GM12892 (cell line): ENCODE measurements at regions not wholly inside any gene's neighbourhood (a gene's known extent, or its start where the extent isn't known, plus 50 kb on each side); places are given as distances from the start of the nearest gene placed in this dataset.

Source experiments
- POLR2A ChIP-seq: IDR thresholded peaks from 2 replicates; pipeline ENCODE4 v1.6.1; 2011; ENCODE audit warnings: low read depth, low read length, control low read depth
- TAF1 ChIP-seq: IDR thresholded peaks from 2 replicates; pipeline ENCODE4 v1.6.1; 2011; ENCODE audit warnings: low read depth, mild to moderate bottlenecking, control low read depth, low read length, borderline replicate concordance

- TF ChIP-seq POLR2A, result no peak
- TF ChIP-seq TAF1, result no peak
Measured at GRCh38 chr20:11101243-11101642, 427.4 kb upstream of the JAG1 start.
